ENCODE measurements at regions not wholly inside any gene's neighbourhood (a gene's known extent, or its start where the extent isn't known, plus 50 kb on each side); places are given as distances from the start of the nearest gene placed in this dataset.

- H2BK5ac ChIP-seq (ENCODE audit: insufficient read length, low read length), result no peak overlapping the region
- H3K14ac ChIP-seq (ENCODE audit: insufficient read depth, low read length), result no peak overlapping the region
- H3K4me1 ChIP-seq (ENCODE audit: insufficient read depth, low read length), result no peaks in the 10 kb centered on the region
- no peaks in the 10 kb centered on the region for H3K9me3 ChIP-seq (ENCODE audit: control insufficient read depth, low read depth, low read length)
- H3K23me2 ChIP-seq (ENCODE audit: insufficient read length, low read depth, low read length, poor library complexity, severe bottlenecking), result no peaks in the 10 kb centered on the region
- no peak for DNase-seq
- no peak overlapping the region for H3T11ph ChIP-seq (ENCODE audit: low read length)
- no peak overlapping the region for H2AFZ ChIP-seq (ENCODE audit: low read length)
- Mint-ChIP-seq H3K4me1 (peaks cover 13 to 14% of the 10 kb centered on the region in 2 experiments), H3K27ac (no peak overlapping the region), H3K9me3 (no peaks in the 10 kb centered on the region), H3K36me3 (ENCODE audit: insufficient read depth in 1 of 3, low read depth in 3 of 3) (no peaks in the 10 kb centered on the region), H3K27me3 (ENCODE audit: low read depth) (peaks cover 8% of the 10 kb centered on the region), H3K4me3 (no peak overlapping the region)
- no peak overlapping the region for H4K8ac ChIP-seq (replicated peaks; ENCODE audit: insufficient read length, low read depth, low read length)
- no peak overlapping the region for H2BK12ac ChIP-seq (ENCODE audit: insufficient read length, low read depth, low read length)
- no CpG with 5 or more reads among the region's 3 CpGs for WGBS (ENCODE audit: extremely low coverage, insufficient read length, low lambda C conversion rate)
- H3K4me2 ChIP-seq (ENCODE audit: insufficient read depth, insufficient read length, low read length), result no peak overlapping the region
- H2BK20ac ChIP-seq (ENCODE audit: low read depth, low read length, poor library complexity, severe bottlenecking), result no peak overlapping the region
- no peaks in the 10 kb centered on the region for H3K27me3 ChIP-seq (ENCODE audit: insufficient read depth, low read length)
- H3K9ac ChIP-seq (ENCODE audit: extremely low read depth, insufficient read length, low read length), result no peak overlapping the region
- H4K5ac ChIP-seq (ENCODE audit: insufficient read length, low read depth, low read length), result no peak overlapping the region
- TF ChIP-seq CTCF (conservative IDR thresholded peaks at IDR 0.05), result no peak
- no peak overlapping the region for H3K4ac ChIP-seq (ENCODE audit: low read depth, low read length)
- no peak overlapping the region for H2BK15ac ChIP-seq (ENCODE audit: low read depth, low read length)
- no peaks in the 10 kb centered on the region for H3K79me2 ChIP-seq (ENCODE audit: insufficient read depth, low read length)
- H4K91ac ChIP-seq (ENCODE audit: insufficient read length, low read depth, low read length), result no peak overlapping the region
- no peak overlapping the region for H3K56ac ChIP-seq (ENCODE audit: insufficient read length, low read depth, low read length)
- H2BK120ac ChIP-seq (ENCODE audit: low read depth, low read length, poor library complexity, severe bottlenecking), result no peak overlapping the region
- no peak overlapping the region for H3K23ac ChIP-seq (ENCODE audit: insufficient read length, low read depth, low read length)
- no peak overlapping the region for H3K27ac ChIP-seq (ENCODE audit: insufficient read length, low read depth, low read length)
- no peaks in the 10 kb centered on the region for H4K20me1 ChIP-seq (ENCODE audit: control insufficient read depth, insufficient read depth, insufficient read length)
- no peak overlapping the region for H2AK5ac ChIP-seq (ENCODE audit: insufficient read length, low read length)
- H3K79me1 ChIP-seq (ENCODE audit: insufficient read depth, low read depth, low read length, poor library complexity, severe bottlenecking), result no peaks in the 10 kb centered on the region
- H3K18ac ChIP-seq (ENCODE audit: insufficient read length, low read depth, low read length), result no peak overlapping the region
Observed at GRCh38 chr20:22962567-22963439, 72.3 kb upstream of the SSTR4 start.
